DND-41 (cell line): ENCODE measurements at regions not wholly inside any gene's neighbourhood (a gene's known extent, or its start where the extent isn't known, plus 50 kb on each side); places are given as distances from the start of the nearest gene placed in this dataset.

ENCODE experiments used
- EZH2 ChIP-seq: IDR thresholded peaks from 3 replicates; pipeline ENCODE4 v1.6.1; 2012; ENCODE audit warnings: borderline replicate concordance, low read depth, mild to moderate bottlenecking, moderate library complexity, low read length, inconsistent platforms; ENCODE audit not compliant: severe bottlenecking
- TF ChIP-seq, protein P1 (sequence below): IDR thresholded peaks from 2 replicates; pipeline ENCODE4 v1.5.1; 2012; ENCODE audit warnings: borderline replicate concordance, low read length, moderate library complexity, mild to moderate bottlenecking; ENCODE audit not compliant: poor library complexity, severe bottlenecking; ENCODE audit errors: extremely low read depth

DNA sequence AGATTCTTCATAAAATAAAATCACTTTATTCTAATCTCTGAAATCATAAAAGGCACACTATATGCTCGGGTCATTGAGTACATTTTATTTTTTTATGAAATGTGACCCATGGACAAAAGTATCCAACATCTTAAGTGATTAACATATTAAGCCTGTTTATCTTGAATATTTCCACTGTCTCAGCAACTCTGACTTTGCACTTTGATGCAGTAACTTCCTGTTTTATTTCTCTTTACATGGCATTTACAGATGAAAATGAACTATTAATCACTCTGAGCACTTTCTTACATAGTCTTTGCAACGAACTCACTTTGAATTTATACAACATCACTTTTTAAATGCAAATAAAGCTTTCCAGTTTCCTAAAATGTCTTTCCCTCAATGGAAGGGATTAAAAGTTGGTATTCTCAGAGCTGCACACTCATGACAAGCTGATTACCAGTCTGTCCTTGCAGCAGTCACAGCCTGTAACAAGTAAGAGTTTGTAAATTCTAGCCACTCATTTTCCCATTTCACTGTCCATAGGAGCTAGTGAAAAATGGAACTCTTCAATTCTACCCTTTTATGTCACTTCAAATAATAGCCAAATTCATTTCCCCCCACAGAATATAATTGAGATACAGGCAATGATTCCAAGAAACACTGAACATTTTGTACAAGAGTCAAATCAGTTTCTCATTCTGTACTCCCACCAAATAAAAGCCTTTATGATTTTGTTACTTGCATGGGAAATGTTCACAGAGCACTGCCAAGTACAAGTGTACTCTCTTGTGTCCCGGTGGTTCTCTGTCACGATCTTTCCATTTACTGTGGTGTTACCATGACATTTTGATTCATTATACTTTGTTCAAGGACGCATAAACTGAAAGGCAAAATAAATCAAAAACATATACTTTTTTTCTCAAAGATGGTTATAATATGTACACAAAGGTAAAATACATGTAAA is 1968.9 kb downstream of the PCDH9 start:
- TF ChIP-seq, protein P1, sequence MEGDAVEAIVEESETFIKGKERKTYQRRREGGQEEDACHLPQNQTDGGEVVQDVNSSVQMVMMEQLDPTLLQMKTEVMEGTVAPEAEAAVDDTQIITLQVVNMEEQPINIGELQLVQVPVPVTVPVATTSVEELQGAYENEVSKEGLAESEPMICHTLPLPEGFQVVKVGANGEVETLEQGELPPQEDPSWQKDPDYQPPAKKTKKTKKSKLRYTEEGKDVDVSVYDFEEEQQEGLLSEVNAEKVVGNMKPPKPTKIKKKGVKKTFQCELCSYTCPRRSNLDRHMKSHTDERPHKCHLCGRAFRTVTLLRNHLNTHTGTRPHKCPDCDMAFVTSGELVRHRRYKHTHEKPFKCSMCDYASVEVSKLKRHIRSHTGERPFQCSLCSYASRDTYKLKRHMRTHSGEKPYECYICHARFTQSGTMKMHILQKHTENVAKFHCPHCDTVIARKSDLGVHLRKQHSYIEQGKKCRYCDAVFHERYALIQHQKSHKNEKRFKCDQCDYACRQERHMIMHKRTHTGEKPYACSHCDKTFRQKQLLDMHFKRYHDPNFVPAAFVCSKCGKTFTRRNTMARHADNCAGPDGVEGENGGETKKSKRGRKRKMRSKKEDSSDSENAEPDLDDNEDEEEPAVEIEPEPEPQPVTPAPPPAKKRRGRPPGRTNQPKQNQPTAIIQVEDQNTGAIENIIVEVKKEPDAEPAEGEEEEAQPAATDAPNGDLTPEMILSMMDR, result no peak
- no peak for TF ChIP-seq EZH2
